Fibroblast of mammary gland (primary cell): ENCODE measurements at regions not wholly inside any gene's neighbourhood (a gene's known extent, or its start where the extent isn't known, plus 50 kb on each side); places are given as distances from the start of the nearest gene placed in this dataset.
A peak's percentile ranks its signal among the peaks of the same experiment; 100 is the strongest.

Experiments used
- DNase-seq: peaks from one replicate; pipeline ENCODE4 v3.0.0-alpha.2; 2010; ENCODE audit warnings: low read depth
- H3K4me3 ChIP-seq: 2 replicates; pipeline ENCODE4 v1.5.1; 2011; ENCODE audit warnings: low read depth, mild to moderate bottlenecking, low read length, moderate library complexity; ENCODE audit not compliant: control insufficient read depth
- TF ChIP-seq, protein P1 (sequence below): conservative IDR thresholded peaks from 2 replicates; pipeline ENCODE4 v1.5.1; 2011; ENCODE audit warnings: low read depth, low read length, inconsistent platforms; ENCODE audit not compliant: control insufficient read depth, insufficient read depth

DNA sequence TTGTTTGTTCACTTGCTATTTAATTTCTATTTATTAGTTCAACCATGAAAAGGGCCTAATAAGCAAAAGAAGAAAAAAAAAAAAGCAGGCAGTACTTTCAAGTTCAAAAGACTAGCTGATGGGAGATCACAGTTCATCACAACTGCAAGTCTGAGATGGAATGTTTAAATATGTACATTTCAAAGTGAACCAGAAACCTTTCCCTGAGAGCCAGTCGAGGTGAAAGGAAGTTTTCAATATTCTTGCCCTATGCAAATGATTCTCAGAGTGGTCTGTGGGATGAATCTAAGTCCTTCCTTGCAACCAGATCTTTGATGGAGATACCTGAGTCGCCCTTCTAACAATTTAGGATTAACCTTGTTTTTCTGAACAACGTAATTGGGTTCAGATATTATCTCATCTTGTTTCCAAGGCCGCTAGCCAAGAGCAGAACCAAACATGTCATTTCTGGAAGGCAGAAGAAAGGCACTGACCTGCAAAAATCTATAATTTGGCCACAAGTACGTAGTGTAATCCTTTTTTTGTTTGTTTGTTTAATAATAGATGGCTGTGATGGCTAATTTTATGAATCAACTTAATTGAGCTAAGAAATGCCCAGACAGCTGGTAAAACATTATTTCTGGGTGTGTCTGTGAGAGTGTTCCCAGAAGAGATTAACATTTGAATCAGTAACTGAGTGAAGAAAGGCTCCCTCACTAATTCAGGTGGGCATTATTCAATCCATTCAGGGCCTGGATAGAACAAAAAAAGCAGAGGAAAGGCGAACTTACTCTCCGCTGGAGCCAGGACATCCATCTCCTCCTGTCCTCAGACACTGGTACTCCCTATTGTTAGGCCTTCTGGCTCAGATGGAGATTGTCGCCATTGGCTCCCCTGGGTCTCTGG lies 171.1 kb upstream of the TMPO start:
- TF ChIP-seq, protein P1, sequence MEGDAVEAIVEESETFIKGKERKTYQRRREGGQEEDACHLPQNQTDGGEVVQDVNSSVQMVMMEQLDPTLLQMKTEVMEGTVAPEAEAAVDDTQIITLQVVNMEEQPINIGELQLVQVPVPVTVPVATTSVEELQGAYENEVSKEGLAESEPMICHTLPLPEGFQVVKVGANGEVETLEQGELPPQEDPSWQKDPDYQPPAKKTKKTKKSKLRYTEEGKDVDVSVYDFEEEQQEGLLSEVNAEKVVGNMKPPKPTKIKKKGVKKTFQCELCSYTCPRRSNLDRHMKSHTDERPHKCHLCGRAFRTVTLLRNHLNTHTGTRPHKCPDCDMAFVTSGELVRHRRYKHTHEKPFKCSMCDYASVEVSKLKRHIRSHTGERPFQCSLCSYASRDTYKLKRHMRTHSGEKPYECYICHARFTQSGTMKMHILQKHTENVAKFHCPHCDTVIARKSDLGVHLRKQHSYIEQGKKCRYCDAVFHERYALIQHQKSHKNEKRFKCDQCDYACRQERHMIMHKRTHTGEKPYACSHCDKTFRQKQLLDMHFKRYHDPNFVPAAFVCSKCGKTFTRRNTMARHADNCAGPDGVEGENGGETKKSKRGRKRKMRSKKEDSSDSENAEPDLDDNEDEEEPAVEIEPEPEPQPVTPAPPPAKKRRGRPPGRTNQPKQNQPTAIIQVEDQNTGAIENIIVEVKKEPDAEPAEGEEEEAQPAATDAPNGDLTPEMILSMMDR = no peak

DNA sequence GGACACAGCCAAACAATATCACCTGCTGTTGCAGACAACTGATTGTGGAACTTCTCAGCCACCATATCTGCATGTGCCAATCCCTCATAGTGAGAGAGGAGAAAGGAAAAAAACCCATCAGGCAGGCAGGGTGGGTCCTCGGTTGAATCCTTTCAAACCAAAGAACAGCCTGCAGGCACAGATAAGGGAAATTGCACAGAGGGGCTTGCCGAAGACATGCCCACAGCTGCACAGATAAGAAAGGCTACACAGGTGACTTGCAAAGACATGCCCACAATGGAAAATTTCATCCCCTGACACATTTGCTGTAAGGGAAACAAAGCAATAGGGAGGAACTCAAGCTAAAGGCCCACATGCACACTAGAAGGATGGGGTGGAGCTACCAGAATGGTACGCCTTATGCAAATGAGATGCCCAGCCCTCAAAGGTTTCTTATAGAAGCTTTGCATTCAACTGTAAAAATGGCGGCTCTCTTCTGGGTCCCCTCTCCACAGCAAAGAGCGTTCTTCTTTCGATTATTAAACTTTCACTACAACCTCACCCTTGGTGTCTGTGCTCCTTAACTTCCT lies 170.0 kb upstream of the TMPO start:
- no peak for DNase-seq
- no peak overlapping the region for H3K4me3 ChIP-seq
- TF ChIP-seq, protein P1 = no peak

More for the DNA sequence above, 171.1 kb upstream of the TMPO start:
- DNase-seq = no peak
- H3K4me3 ChIP-seq = no peak overlapping the region

DNA sequence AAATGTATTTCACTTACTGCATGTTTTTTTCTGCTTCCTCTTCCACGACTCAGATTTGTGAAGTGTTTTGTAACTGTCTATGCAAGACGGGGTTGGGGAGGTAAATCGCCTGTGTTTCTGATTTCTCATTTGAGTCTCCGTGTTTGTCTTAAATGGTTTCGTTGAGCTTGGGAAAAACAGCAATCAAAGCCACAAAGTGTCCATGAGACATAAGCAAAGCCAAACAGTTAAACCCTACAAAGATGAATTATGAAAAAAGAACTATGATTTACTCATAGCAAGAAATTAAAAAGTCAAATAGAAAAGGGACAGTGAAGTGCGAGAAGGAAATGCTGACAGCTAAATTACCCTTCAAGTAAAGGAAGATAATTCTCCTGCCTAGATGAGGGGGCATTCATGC lies 164.3 kb upstream of the TMPO start:
- no peak for DNase-seq
- H3K4me3 ChIP-seq = no peak overlapping the region
- TF ChIP-seq, protein P1 = no peak

DNA sequence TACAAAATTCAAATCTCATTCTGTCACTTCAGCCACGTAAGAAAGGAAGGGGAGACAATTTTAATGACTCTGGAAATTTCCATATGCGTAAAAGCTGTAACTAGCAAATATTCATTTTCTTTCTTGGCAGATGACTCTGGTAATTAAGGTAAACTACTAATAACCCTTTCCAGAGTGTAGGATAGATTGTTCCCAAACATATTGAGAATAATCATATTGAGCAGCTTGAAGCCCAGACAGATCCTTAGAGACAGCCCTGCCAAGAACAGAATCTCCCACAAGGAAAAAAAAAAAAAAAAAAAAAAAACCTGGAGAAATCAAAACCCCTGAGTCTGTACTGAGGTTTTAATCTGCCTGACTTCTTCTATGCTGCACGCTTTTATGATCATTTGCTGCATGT lies 163.6 kb upstream of the TMPO start:
- no peak overlapping the region for H3K4me3 ChIP-seq
- TF ChIP-seq, protein P1 = no peak
- no peak for DNase-seq

DNA sequence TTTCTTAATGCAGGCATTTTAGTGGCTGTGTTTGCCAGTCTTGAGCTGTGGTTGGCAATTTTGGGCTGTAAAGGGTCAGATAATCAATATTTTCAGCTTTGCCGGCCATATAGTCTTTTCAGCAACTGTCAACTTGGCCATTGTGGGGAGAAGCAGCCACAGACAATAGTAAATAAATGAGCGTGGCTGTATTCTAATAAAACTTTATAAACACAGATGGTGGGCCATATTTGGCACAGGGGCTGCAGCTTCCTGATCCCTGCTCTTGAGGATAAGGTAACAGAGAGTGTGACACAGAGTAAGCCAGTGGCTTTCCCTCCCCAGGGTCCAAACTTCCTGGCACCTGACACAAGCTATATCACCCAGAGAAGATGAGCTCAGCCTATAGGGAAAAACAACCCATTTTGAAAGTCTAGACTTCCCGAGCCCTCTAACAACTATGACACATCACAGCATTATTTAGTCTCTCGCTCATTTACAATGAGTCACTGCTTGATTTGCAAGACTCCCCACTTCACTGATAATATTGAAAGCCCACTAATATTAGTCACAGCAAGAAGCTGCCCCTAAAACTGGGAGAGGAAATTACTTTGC lies 163.1 kb upstream of the TMPO start:
- no peak overlapping the region for H3K4me3 ChIP-seq
- DNase-seq = peak; percentile 87
- TF ChIP-seq, protein P1 = no peak

DNA sequence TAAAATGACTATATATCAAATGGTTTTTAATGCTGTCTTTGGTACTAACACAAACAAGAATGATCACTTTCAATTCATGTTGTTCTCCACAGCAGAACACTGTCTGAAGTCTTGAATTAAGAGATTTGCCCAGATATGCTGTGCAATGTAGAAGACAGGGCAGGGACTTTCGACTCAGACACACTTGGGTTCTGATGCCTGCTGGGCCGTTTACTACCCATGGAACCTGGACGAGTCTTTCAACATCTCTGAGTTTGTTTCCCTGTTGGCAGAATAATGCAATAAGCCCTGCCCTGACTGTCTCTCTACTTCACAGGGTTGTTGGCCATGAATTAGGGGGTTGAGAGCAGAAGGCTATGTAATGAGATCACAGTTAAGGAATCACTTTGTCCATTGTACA lies 162.6 kb upstream of the TMPO start:
- TF ChIP-seq, protein P1 = no peak
- peak; percentile 3 for DNase-seq
- no peak overlapping the region for H3K4me3 ChIP-seq
